ENCODE measurements at regions not wholly inside any gene's neighbourhood (a gene's known extent, or its start where the extent isn't known, plus 50 kb on each side); places are given as distances from the start of the nearest gene placed in this dataset.
"Not testable (repeated sequence)": the region's sequence is repeated elsewhere in the genome, so short reads cannot be mapped to it uniquely, and the experiment has no call there.

DNA sequence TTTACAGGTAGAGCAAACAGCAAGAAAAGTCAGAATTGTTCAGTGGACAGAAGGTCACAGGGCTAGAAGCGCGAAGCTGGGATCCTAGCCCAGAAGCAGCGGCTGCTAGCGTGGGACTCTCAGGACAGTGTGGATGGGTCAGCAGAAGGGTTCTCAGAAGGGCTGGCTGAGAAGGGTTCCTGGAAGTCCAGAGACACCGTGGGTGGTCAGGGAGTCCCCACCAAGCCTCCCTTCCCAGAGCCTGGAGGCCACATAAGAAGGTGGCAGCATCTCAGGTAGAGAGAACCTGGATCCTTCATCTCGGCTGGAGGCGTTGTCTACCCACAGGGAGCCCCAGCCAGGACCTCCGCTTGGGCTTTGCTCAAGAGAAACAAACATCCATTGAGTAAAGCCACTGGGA lies 696.3 kb downstream of the PTPRU start:
- intact Hi-C loops (cut with DNase I): no loop called here
- DNase-seq: no peak

DNA sequence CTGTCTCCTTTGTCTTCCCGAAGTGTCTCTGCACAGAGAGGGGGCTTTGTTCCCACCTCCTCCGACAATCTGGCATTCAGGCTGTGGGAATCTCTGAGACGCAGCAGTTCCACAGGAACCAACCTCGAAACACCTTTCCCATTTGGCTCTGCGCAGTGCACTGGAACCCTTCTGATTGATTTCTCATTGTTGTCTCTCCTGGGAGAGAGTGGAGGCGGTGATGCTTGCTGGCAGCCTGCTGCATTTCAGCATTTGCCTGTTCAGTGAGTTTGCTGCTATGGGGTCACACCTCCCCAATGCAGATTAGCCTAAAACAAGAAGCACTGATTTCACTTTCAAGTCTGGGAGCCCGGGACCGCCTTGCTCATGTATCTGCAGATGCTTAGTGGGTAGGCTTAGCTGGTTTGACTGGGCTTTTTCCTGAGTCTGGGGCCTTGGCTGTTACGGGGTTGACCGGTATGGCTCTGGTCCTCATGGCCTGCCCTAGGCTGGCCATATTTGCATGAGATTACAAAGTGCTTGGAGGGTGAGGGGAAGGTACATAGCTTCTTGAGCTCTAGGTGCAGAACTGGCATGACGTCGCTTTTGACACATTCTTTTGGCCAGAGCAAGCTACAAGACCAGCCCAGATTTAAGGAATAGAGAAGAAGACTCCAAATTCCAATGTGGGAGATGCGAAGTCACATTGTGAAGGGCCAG lies 695.3 kb downstream of the PTPRU start:
- peak; percentile 14 to 90 (median 57) for DNase-seq
- intact Hi-C loops (cut with DNase I): no loop called here

DNA sequence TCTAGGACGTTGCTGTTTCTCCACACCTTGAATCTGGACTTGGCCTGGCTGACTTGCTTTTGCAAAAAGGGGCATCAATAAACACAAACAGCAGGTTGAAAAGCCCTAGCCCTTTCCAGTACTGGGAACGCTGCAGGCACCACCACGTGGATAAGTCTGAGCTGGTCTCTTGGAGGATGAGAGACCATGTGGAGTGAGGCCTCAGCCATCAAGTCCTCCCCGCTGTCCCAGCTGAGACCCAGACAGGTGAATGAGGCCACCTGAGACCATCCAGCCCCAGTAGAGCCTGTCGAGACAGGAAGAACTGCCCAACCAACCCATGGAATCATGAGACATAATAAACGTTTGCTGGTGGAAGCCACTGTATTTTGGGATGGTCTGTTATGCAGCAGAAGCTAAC lies 688.7 kb downstream of the PTPRU start:
- DNase-seq: peak in 1 of 42 donors; percentile 2

DNA sequence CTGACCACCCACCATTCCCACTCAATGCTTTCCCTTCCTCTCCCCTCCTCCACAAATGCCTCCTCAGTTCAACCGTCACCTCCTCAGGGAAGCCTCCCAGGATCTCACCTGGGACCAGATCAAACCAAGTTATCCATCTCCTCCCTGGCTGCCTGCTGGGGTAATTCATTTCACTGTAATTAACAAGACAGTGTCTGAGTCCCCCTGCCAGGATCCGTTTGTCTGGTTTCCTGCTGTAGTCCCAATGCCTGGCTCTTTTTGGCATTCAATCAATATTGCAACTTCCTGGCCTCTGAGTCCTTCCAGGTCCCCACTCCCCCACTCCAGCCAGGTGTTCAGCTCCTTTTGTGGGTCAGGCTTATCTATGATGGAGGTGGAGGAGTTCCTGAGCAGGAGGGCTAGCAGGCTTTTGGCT lies 687.7 kb downstream of the PTPRU start:
- intact Hi-C loops (cut with DNase I): no loop called here
- no peak for DNase-seq

More for the DNA sequence above, 688.7 kb downstream of the PTPRU start:
- intact Hi-C loops (cut with DNase I): no loop called here

DNA sequence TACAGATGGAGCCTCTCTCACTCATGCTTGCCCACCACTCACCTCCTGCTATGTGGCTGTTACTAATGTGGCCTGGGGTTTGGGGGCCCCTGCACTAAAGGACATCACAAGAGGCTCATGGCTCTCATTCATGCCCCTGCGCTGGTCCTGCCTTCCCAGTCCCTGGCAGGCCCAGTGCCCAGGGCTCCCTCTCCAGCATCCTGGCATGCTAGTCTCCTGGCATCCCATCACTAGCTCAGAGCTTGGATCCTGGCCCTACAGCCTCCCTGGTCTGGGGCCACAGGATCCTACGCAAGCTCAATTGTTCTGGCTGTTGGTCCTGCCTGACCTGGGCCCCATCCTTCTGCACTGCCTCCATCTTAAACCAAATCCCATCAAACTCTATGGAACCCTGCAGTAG lies 685.4 kb downstream of the PTPRU start:
- peak in 6 of 42 donors; percentile 2 to 39 (median 21) for DNase-seq
- intact Hi-C loops (cut with DNase I): no loop called here

DNA sequence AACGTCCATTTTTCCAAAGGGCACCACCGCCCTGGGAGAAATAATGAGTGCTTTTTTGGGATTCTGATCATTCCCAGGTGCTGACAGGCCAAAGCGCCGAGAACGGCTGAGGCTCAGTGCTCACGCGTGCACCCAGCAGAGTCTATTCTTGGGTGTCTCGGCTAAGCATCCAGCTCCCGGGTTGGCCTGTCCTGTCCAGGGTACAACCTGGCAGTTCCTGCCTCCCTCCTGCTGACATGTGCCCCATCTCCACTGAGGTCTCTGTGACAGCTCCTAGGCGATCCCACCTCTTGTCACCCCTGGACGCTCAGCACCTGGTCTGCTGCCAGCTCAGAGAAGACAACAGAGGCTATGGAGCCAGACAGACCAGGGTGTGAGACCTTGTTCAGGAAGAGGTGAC lies 684.5 kb downstream of the PTPRU start:
- no peak for DNase-seq
- intact Hi-C loops (cut with DNase I): no loop called here

DNA sequence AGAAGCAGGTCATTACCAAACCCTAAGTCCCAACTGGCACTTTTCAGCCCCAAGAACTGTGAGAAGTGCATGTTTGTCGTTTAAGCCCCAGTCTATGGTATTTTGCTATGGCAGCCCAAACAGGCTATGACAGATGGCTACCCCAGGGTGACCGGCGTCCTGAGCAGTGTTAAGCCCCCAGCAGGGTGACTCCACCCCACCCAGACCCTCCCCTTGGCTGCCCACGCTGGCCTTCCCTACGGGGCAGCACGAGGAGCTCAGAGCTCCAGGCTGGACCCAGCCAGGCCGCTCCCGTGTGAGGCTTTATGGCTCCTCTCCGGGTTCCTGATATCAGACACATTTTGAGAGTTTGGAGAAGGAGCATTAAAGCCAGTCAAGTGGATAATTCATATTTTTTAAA lies 684.0 kb downstream of the PTPRU start:
- DNase-seq: no peak
- intact Hi-C loops (cut with DNase I): no loop called here

DNA sequence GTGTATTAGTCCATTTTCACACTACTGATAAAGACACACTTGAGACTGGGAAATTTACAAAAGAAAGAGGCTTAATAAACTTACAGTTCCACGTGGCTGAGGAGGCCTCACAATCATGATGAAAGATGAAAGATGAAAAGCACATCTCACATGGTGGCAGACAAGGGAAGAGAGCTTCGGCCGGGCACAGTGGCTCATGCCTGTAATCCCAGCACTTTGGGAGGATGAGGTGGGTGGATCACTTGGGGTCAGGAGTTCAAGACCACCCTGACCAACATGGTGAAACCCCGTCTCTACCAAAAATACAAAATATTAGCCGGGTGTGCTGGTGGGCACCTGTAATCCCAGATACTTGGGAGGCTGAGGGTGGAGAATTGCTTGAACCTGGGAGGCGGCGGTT lies 682.7 kb downstream of the PTPRU start:
- intact Hi-C loops (cut with DNase I): not testable (repeated sequence)

DNA sequence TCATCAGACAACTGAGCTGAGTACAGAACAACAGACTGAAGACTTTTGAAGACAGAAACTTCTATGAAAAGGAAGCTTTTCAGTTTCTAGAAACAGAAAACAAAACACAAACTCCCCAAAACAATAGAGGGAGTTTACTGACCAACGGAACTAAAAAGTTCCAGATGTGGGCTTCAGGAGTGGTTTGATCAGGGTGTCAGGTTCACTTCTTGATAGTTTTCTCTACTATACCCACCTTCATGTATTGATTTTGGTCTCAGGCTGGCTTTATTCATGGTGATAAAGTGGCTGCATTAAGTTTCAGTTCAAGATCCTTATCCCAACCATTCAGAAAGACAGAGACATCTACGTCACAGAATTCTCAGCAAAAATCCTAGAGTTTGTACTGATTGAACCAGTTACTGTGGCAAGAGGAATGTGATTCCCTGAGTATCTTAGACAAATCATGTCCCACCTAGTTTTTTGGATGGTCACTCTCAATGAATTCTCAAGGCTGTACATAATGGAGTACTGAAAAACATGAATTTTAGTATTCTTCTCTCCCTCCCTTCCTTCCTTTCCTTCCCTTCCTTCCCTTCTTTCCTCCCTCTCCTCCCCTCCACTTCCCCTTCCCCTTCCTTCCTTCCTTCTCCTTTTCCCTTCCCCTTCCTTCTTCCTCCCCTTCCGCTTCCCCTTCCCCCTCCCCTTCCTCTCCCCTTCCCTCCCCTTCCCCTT lies 680.5 kb downstream of the PTPRU start:
- DNase-seq: no peak

More for the DNA sequence above, 682.7 kb downstream of the PTPRU start:
- not testable (repeated sequence) for DNase-seq

DNA sequence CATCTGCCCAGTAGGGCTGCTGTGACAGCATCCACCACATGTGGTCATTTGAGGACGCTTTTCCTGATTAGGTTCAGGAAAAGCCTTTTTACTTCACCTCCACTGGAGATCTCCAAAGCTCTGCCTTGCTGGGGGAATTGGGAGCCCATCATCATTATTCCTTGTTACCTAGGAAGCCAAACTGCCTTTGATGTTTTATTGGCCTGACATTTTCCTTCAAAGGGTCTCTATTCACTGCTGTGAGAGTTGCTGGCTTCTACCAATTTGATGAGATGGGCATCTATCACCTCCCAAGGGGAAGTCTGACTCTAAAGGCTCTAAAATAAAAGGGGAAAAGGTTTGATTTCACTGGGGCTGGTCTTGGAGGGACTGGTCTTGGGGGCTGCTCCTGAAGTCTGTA lies 678.6 kb downstream of the PTPRU start:
- intact Hi-C loops (cut with DNase I): no loop called here
- DNase-seq: no peak

More for the DNA sequence above, 680.5 kb downstream of the PTPRU start:
- intact Hi-C loops (cut with DNase I): no loop called here

DNA sequence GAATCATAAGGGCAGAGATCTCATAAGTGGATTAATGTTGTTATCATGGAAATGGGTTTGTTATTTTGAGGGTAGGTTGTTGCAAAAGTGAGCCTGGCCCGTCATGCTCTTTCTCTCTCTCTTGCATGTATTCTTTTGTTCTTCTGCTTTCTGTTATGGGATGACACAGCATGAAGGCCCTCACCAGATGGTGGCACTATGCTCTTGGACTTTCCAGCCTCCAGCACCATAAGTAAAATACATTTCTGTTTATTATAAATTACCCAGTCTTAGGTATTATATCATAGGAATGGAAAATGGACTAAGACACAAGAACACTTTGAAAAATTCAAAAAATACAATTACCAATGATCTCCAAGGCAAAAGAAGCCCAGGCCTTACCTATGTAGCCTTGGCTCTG lies 676.1 kb downstream of the PTPRU start:
- intact Hi-C loops (cut with DNase I): no loop called here
- peak in 8 of 42 donors; percentile 3 to 55 (median 19) for DNase-seq

DNA sequence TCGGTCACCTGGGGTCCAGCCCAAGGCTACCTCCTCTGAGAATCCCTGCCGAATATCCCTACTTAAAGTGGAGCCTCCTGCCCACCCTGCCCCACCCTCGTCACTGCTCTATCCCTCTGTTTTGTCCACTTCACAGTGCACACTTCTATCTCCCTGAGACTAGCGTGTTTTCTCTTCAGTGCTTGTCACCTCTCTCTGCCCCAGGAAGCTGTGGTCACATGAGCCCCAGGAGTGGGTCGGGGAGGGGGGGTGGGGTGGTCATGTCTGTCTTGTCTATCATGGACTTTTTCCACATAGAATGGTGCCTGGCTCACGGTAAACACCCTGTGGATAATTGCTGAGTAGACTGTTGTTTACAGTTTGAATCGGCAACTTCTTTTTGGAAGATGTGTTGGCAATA lies 673.6 kb downstream of the PTPRU start:
- intact Hi-C loops (cut with DNase I): no loop called here
- no peak for DNase-seq

DNA sequence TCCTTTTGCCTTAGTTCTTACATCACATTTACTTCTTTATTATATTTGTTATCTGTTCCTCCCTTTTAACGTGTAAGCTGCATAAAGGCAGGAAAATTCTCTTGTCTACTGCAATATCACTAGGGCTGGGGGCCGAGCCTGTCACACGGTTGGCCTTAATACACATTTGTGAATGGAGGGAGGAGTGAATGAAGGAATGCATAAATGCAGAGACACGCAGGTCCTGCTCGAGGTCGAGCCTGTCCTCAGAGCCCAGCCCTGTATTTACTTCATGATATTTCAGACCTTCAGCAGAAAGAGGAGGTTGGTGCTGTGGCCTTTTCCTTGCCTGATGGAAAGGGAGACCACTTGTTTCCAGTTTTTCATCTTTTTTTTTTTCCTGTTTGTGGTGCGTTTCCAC lies 671.3 kb downstream of the PTPRU start:
- intact Hi-C loops (cut with DNase I): no loop called here
- no peak for DNase-seq

DNA sequence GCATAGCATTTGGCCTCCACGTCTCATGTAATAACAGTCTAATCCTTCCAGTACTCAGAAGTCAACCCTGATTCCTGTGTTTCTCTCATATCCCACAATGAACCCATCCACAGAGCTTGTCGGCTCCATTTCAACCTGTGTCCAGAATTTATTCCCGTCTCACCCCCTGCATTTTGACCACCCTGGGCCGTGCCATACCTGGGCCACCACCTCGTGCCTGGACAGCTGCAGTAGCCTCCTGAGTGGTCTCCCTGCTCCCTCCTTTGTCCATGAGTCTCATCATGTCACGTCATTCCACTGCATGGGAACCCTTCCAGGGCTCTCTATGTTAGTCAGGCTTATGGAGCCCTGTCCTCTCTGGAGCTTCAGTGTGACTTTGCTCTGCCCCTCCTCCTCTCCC lies 670.6 kb downstream of the PTPRU start:
- DNase-seq: no peak
- intact Hi-C loops (cut with DNase I): no loop called here

DNA sequence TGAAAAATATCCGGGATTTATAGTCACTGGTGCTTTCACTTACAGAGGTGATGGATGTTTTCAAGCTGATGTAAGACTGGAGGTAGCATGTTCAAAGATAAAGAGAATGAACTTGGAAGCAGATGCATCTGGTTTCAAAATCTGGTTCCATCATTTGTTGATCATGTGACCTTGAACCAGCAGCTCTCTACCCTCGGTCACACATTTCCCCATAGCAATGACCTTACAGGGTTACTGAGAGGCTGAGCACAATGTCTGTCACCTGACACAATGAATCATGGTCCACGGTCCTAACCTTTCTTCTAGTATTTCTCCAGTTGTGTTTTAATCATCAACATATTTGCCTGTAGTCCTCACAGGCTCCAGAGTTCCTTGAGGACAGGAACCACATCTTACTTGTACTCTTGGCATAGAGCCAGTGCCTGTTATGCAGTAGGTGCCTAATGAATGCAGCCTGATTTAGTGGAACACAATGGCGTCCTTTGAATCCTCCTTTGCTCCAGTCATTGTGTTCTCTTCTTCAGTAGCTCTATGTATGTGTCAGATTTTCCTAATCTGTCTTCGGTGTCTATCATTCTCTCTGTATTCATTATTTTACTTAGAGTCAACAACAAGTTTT lies 667.3 kb downstream of the PTPRU start:
- intact Hi-C loops (cut with DNase I): no loop called here
- DNase-seq: no peak

DNA sequence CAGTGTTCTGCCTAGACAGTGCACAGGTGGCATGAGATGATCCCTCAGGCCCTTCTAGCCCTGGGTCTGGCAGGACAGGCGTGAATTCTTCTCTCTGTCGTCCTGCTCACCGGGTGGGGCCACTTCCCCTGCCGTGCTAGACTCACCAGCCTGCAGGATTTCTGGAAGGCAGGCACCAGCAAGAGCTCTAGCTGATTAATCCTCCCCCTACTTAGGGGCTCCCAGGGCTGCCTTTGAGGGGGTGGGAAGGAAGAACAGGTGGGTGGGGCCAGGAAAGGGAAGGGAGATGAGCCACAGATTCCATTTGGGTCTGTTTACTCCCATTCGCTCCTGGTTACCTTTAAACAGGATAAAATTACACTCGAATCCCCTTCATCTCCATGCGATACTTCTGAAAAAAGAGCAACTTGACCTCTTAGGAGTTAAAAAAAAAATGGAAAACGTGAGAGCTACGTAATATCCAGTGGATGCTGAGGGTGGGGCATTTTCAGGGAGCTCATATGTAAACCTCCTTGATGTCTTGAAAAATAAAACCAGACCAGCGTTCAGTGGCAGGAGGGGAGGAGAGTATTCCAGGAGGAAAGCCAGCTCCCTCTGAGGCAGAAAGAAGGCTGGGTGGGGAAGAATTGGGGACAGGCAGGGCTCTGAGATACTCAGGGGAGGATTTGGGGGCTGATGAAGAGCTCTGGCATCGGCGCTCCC lies 665.5 kb downstream of the PTPRU start:
- DNase-seq: no peak
- intact Hi-C loops (cut with DNase I): no loop called here

DNA sequence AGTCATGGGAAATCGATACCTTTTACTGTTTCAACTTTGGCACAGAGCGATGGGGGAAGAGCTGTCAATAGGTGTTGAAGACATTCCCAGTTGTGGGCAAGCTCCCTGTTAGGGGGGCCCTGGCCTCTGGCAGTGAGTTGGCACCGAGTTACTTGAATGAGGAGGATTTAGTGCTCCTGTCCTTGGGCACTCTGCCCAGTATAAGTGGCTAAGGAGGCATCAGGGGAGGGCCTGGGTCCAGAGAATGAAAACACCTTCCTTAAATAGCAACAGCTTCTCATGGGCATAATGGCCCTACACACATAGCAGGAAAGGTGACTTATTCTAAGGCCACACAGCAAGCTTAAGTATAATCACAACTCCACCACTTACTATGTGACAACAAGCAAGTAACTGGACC lies 664.4 kb downstream of the PTPRU start:
- no peak for DNase-seq
- intact Hi-C loops (cut with DNase I): no loop called here

DNA sequence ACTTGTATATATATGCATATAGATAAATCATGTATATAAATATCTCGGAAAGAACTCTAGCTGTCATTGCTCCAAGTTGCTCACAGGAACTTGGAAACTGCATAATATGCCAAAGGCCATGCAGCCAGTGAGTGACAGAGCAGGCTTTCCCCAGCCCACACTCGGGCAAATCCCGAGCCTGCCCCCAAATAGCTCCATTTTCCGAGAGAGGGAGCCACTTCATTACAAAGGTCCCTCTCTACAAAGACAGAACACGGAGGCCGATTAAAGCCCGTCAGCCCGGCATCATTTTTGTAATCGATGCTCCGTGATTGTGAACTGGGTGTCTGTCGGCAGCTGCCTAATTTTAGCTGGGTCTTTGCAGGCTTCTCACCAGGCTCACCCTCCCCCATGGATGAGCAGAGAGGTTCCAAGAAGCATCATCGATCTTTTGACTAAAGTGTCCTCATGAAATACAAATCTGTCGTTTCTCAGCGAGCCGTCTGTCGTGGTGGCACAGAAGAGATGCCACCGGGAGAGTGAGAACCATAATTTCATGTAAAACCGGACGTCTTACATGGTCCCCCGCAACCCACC lies 663.9 kb downstream of the PTPRU start:
- DNase-seq: peak in 1 of 42 donors; percentile 19
- intact Hi-C loops (cut with DNase I): no loop called here

Data from head of caudate nucleus (tissue), 42 donors.